Activated CD8-positive, alpha-beta memory T cell treated with anti-CD3 and anti-CD28 coated beads for 4 hours (primary cell): ENCODE measurements at regions not wholly inside any gene's neighbourhood (a gene's known extent, or its start where the extent isn't known, plus 50 kb on each side); places are given as distances from the start of the nearest gene placed in this dataset.

Experiments used
- DNase-seq, 2 donors: peaks; one replicate each; pipeline ENCODE4 v3.0.0-alpha.2; 2020; ENCODE audit warnings: low read depth in 2 of 2

DNA sequence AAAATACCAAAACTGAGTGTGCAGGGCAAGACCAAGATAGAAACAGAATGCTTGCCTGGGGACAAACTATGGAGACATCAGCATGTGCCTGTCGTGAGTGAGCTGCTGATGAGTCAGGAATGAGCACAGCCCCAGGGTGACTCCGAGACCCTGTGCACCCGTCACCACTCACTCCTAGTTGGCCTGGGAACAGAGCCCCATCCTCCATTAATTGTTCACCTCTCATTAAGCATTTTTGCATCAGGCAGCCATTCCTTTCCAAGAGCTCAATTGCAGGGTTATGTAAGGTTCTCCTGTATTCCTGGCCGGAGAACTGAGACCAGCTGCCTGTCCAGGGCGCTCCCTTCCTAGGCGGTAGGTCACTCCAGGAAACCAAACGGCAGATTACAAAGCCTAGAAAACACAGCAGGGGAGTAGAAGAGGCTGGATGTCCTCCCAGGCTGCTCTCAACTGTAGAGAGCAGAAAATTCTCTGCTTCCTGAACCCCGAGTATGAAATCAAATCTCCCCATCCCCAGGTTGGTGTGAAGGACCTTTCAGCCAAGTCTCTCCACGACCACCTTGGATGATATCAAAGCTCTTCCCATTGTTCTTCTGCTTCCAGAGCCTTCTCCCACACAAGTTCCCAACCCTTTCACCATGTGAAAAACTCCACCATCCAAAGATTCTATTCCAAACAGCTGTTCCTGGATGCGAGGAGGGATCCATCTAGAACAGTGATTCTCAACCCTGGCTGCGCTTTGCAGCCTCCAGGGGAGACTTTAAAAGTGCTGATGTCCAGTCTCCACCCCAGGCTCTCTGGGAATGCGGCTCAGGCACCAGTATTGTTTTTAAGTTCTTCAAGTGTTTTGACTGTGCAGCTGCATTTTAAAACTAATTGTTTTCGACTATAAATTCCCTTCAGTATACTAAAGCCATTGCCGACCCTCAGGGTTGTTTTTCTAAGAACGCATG lies 532.6 kb upstream of the JARID2 start:
- no peak for DNase-seq

DNA sequence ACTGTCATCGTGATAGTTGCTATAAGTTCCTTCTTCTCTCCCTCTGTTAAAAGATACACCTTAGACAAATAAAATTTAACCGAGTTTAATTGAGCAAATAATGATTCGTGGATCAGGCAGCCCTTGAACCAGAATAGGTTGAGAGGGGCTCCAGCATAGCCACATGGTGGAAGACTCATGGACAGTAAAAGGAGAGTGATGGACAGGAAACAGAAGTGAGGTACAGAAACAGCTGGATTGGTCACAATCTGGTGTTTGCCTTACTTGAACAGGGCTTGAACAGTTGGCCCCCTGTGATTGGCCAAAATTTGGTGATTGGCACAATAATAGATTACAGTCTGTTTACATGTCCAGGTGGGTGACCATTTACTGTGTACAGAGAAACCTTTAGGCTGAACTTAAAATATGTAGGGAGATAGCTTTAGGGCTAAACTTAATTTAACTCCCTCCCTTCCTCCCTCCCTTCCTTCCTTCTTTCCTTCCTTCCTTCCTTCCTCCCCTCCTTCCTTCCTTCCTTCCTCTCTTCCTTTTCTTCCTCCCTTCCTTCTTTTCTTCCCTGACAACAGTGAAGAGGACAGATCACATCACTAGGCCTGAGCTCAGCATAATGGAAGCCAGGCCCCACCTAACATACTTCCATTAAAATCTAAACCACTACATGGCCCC lies 531.8 kb upstream of the JARID2 start:
- no peak for DNase-seq

DNA sequence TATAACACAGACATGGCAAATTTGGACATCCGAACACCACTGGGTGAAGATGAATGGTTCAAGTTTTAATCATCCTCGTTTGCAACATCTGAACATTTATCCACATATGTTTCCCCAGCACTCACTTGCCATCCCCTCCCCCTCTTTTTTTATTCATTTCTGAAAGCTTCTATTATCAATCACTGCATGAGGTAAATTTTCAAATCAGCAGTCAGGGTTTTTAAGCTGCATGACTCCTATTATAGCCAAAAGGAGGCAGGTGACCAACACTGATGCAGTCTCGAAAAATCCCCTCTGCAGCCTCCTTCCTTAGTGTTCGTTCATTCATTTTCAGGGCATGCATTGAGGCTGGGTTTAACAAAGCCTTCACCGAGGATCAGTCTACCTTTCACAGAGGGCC lies 530.8 kb upstream of the JARID2 start:
- DNase-seq: no peak

DNA sequence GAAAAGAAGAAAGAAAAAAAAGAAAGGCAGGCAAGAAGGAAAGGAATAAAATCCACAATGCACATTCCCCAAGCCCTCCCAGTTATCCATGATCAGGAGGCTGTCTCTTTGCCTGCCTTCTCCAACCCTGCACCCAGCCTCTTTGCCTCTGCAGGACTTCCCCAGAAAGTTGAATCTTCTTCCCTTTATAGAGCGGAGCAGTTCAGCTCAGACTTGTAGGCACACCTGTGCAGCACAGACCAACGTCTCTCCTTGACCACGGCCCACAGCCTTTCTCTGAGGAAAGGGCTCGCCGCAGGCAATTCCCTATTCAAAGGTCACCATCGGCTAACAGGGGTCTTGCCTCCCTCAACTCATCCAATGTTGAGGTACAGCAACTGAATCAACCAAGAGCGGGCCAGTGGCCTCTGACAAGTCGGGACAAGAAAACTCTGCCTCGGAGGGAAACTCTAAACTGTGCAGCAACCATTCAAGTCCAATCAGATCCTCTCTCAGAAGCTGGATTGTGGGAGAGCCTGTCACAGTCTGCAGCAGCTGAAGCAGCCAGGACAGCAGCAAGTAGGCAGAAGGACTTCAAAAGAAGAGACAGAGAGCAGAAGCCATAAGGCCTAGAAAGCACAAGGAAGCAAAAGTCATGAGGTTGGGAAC lies 529.2 kb upstream of the JARID2 start:
- no peak for DNase-seq

DNA sequence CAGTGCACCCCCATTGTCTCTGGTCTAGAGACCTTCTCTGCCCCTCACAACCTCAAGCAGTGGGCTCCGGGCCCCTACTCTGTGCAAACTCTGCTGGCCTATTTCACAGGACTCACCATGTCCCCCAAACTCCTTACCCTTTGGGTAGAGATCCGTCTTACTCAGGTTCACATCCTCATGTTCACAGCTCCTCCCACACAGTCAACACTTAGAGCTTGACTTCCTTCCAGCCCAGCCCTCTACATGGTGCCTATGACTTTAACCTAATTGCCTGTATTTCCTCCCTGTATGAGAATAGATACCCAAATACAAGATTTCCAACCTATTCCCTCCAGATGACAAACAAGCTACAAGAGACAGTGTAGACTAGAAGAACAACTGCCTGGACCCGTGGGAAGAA lies 528.6 kb upstream of the JARID2 start:
- no peak for DNase-seq

DNA sequence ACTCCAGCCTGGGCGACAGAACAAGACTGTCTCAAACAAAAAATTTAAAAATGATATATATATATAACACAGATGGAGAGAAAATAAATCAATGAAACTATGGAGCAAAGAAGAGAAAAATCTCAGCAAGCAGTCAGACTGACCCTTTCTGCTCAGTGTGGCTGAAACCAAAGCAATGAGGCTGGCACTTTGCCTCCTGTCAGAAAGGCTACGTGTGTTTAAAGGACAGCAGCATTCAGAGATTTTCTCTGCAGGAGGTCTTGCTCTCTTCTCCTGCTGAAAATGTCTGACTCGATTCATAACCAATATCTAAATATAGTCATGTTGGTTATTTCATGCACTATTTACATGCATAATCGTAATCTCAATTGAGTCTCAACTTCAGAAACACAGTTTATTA lies 527.0 kb upstream of the JARID2 start:
- DNase-seq: no peak

DNA sequence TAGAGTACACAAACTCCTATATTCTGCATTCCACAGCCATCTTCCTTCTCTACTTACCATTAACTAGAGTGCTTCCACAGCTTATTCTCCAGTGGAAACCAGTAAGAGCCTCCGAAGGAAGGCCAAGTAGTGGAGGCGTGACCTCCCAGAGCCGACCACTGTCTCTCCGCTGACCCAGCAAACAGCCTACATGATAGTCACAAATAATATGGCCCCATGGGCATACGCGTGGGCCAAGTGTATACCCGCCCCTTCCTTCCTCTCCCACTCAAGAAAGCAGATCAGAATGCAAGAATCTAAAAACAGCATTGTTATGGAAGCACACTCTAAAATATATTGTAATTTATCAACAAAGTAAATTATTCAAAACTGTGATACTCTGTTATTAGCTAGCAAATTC lies 526.6 kb upstream of the JARID2 start:
- no peak for DNase-seq

DNA sequence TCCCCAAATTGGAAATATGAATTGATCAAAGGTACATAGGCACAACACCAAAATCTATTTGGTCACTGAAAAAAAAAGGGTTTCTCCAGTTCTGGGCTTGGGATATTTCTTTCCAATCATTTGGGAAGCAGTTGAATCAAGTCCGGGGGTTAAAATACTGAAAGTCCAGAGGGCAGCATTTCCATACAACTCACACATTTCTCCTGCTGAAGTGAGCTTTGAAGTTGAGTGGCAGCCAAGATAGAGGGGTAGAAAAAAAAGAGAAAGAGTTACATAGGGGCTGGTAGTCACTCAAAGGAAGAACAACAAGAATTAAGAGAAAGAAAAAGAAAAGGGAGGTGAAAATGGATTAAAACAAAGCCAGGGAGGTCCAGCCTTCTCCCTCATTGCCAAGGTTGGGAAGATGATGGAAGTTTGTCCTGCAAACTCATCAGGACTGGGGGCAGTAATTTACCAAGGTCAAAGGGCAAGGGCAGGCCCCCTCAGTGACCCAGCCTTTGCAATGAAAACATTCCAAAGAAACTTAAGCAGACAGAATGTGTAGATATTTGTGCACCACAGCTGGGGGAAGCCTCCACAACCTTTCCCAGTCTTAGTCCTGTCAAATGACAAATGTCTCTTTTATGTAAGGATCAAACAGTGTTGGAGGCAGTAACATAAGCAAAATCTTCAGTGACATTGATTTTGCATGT lies 525.3 kb upstream of the JARID2 start:
- no peak for DNase-seq

DNA sequence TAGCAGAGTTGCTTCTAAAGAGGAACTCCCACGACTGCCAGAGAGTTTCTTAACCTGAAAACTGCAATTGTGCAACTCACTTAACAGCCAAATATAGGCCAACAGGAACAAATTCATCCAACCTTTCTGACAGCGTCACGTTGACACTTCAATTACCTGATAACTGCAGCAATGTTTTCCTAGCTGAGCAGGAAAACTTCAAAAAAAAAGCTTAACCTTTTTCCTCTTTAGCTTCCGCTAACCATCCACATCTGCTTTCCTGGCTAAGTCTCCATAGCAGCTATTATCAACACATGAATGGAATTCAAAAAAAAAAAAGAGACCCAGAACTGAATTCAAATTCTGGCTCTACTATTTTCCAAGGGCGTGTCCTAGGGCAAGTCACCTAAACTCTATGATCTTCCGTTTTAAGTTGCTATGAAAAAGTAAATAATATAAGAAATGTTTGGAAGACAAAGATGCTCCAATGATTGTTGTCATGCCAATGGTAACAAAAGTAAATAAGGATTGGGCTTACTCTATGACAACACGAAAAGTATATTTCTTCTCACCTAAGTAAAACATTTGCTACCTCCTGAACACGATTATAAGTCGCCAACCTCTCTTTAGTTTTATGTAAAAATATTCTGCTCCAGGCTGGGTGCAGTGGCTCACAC lies 524.6 kb upstream of the JARID2 start:
- DNase-seq: no peak

DNA sequence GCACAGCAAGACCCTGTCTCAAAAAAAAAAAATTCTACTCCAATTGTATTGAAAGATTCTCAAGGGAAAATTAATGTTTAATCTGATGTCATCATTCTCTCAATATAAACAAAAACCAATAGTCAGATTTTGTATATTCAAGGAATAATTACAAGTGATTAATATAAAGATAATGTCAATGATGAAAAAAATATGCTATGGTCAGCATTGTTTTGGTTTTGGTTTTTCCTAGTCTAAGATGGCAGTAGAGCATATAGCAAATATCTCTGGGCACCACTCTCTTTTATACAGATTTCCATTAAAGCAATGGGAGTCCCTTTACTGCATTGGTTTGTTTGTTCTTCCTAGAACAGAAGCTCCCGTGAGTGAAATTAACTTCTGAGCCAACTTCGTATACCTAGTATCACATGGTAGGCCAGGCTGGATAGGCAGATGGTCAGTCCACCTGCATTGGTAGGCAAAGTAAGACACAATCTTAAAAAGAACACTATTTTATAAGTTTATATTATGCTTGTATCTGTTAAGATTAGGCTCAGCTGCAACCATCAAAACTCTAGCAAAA lies 523.8 kb upstream of the JARID2 start:
- no peak for DNase-seq

DNA sequence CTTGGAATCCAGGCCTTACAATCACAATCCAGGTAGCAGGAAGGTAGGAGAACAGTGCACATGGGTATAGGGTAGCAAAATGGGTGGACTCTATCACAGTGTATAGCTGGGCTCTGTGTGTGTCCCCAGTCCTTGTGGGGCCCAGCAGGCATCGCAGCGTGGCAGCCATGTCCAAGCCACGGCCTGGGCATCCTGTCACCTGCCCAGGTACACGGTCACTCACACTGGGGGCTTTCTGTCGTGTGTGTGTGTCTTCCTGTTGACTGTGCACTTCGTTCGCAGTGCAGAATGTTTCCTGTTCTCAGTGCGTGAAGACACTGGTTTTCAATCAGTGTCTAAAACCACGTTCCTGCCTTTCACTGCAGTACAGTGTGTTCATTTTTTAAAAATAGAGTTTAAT lies 523.2 kb upstream of the JARID2 start:
- no peak for DNase-seq

DNA sequence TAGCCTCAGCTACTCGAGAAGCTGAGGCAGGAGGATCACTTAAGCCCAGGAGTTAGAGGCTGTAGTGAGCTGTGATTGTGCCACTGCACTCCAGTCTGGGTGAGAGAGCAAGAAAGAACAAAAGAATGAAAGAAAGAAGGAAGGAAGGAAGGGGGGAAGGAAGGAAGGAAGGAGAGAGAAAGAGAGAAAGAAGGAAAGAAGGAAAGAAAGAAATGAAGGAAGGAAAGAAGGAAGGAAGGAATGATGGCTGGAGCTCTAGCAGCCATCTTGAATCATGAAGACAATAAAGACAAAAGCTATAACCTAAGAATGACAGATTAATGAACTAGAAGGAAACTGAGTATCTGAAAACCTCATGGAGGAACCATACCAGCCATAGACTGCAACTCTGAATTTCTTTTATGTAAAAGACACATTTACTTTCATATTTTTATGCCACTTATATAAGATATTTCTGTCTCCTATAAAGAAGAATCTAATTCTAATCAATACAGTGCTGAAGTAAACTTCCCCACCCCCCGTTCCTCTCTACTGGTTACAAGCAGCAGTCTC lies 522.3 kb upstream of the JARID2 start:
- no peak for DNase-seq

DNA sequence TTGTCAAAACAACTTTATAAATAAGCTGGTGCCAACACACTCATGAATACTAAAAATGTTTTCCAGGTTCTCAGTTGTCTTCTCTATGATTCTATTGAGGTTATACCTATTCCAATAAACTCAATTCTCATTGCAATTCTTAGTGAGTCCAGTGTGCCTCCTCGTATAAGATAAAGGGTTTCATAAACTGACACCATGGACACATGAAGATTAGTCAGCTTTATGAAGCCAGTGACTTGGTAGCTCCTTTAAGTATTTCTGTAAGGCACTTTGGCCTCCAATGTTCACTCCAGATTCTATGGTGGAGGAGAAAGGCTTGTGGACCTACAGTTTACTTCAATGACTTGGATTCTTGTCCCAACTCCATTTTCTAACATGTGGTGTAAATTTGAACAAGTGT lies 521.3 kb upstream of the JARID2 start:
- DNase-seq: no peak

DNA sequence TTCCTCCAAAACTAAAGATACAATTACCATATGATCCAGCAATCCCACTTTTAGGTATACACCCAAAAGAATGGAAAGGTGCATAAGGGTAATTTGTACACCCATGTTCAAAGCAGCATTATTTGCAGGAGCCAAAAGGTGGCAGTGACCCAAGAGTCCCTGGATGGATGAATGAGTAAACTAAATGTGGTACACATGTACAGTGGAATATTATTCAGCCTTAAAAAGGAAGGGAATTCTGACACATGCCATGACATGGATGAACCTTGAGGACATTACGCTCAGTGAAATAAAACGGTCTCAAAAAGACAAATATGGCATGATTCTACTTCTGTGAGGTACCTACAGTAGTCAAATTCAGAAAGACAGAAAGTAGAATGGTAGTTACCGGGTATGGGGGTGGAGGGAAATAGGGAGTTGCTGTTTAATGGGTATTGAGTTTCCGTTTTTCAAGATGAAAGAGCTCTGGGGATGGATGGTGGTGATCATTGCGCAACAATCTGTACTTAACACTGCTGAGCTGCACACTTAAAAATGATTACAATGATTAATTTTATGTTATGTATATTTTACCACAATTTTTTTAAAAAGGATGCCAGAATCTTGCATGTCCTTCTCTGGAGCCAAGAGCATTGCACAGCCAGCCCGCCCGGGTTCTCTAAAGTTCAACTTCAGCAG lies 518.9 kb upstream of the JARID2 start:
- DNase-seq: no peak

DNA sequence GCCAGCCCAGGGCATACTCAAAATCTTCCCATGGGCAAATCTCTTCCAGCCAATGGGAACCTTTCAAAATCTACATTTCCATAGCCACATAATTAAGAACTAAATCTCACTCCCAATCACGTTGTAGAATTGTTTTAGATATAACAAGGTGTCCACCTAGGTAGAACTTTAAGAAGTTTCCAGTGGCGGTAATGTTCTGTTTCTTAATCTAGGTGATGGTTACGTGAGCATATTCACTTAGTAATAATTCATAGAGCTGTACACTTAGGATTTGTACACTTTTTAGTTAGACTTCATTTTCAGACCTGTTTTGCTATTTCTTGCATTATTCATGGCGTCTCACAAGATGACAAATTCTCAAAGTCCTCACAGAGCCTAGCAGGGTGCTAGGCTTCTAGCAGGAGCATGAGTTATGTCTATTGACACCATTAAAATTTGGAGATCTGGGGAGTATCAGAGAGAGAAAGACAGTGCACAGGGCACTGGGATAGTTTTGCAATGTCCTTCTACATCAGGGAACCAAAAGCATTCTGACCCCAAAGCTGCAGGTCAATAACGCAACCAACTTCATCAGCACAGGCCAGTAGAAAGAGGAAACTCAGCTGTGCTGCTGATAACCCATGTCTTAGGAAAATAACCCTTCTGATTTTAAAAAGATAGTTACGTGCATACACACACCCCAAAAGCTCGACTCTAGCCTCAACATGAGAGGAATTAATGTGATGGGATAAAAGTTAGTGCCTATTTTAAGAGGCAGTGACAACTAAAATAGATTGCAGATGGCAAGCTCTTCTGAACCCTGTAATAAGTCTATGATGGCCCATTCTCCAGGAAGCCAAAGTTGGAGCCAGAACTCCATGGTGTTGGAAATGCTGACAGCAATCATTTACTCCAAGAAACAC lies 518.1 kb upstream of the JARID2 start:
- DNase-seq: no peak

DNA sequence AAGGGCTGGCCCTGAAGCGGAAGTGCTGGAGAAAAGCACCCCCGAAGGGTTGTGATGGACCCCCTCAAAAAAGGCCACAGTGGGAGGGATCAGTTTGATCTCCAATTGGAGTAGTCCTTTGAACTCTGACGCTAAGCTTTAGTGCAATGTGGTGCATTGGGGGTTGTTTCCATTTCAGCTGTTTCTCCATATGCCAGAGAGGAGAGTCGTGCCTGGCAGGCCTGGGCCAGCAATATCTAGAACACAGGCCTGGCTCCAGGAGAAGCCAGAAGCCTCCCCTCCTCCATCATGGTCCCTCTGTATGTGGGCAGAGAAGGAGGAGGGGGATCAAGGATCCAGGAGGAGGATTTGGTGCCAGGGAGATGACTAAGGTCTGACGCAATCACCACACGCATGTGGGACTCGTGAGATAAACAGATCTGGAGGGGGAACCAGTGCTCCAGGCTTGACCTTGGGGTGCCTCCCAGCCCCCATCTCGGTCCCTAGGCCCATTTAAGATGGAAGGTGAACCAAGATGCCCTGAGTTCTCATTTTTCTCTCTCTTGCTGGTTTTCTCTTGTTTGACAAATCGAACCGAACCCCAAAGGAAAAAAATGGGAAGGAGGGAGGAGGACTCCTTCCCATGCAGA lies 517.4 kb upstream of the JARID2 start:
- DNase-seq: no peak

DNA sequence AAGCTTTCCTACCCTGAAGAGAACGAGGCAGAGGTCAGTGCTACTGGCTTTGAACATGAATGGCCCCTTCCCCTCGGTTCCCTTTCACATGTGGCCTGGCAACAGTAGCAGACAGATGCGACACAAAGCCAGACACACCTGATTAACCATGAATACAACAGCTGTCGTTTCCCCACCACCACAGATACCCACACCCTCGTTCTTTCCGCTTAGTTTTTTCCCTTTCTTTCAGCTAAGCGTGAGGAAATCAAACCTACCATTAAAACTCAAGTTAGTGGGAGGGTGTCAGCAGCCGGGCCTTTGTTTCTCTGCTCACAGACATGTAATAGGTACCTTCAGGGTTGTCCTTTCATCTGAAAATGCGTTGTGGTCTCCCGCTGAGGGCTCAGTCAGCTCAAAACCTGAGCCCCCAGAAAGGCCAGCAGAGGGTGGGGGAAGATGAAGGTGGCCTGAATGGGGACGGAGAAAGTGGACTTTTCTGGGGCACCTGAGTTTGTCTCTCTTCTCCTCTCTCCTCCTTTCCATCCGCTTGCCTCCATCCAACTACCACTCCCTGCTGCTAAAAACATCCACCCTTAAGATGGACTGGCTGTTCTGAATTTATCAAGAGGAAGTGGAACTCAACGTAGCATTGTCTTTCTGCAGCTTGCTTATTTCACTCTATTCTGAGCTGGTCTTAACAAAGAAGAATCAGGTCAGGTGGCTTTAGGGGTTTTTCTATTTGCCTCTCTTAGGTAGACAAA lies 516.6 kb upstream of the JARID2 start:
- DNase-seq: no peak

DNA sequence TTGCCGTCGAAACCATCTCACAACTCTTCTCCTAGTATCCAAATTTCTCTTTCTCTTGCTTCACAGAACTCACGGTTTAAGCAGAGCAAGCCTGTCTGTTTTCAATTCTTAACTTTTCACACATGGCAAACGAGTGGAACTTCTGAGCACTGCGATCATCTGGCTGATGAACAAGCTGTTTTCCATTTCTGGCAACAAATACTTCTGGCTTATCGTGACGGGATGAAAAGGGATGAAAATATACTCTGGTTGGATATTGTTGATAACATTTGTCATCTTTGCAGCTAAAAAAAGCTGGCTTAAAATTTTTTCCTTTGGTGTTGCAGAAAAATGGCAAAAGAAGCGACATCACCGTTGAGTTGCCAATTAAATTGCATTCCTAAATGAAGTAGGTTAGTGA lies 515.2 kb upstream of the JARID2 start:
- DNase-seq: no peak
